HG02870 (cell line): ENCODE measurements at regions not wholly inside any gene's neighbourhood (a gene's known extent, or its start where the extent isn't known, plus 50 kb on each side); places are given as distances from the start of the nearest gene placed in this dataset.

Experiments used
- ATAC-seq: cut with Tn5 transposase; IDR thresholded peaks from one replicate; pipeline ENCODE4 v1.9.1; 2021; ENCODE audit warnings: mild to moderate bottlenecking, moderate library complexity; ENCODE audit not compliant: unreplicated experiment

- ATAC-seq: no peak
Measured at GRCh38 chr2:228665232-228665631, 483.7 kb upstream of the SPHKAP start.

GRCh38 chr2:228658998-228659397 lies 477.5 kb upstream of the SPHKAP start:
- no peak for ATAC-seq

GRCh38 chr2:228657807-228658402 lies 476.4 kb upstream of the SPHKAP start:
- ATAC-seq: no peak

- ATAC-seq: no peak
Measured at GRCh38 chr2:228655331-228655730, 473.8 kb upstream of the SPHKAP start.

GRCh38 chr2:228654707-228655106 lies 473.2 kb upstream of the SPHKAP start:
- ATAC-seq: no peak

GRCh38 chr2:228653884-228654283 lies 472.4 kb upstream of the SPHKAP start:
- ATAC-seq: no peak

GRCh38 chr2:228652366-228652765 lies 470.9 kb upstream of the SPHKAP start:
- no peak for ATAC-seq

GRCh38 chr2:228649876-228650275 lies 468.4 kb upstream of the SPHKAP start:
- no peak for ATAC-seq

GRCh38 chr2:228649447-228649846 lies 468.0 kb upstream of the SPHKAP start:
- ATAC-seq: no peak

GRCh38 chr2:228648541-228648940 lies 467.1 kb upstream of the SPHKAP start:
- no peak for ATAC-seq

GRCh38 chr2:228646061-228646460 lies 464.6 kb upstream of the SPHKAP start:
- no peak for ATAC-seq

GRCh38 chr2:228644199-228644598 lies 462.7 kb upstream of the SPHKAP start:
- no peak for ATAC-seq

- ATAC-seq: no peak
Measured at GRCh38 chr2:228642861-228643260, 461.4 kb upstream of the SPHKAP start.

- ATAC-seq: no peak
Measured at GRCh38 chr2:228630786-228631185, 449.3 kb upstream of the SPHKAP start.

GRCh38 chr2:228629251-228629650 lies 447.8 kb upstream of the SPHKAP start:
- no peak for ATAC-seq

GRCh38 chr2:228628682-228629081 lies 447.2 kb upstream of the SPHKAP start:
- ATAC-seq: no peak

- ATAC-seq: no peak
Measured at GRCh38 chr2:228627510-228627909, 446.0 kb upstream of the SPHKAP start.

- ATAC-seq: no peak
Measured at GRCh38 chr2:228625481-228625880, 444.0 kb upstream of the SPHKAP start.

- no peak for ATAC-seq
Measured at GRCh38 chr2:228624733-228625132, 443.2 kb upstream of the SPHKAP start.

GRCh38 chr2:228615496-228615895 lies 434.0 kb upstream of the SPHKAP start:
- no peak for ATAC-seq

GRCh38 chr2:228614741-228615140 lies 433.3 kb upstream of the SPHKAP start:
- no peak for ATAC-seq

- ATAC-seq: no peak
Measured at GRCh38 chr2:228613133-228613850, 431.8 kb upstream of the SPHKAP start.

GRCh38 chr2:228611171-228611570 lies 429.7 kb upstream of the SPHKAP start:
- ATAC-seq: no peak
